ENCODE measurements at regions not wholly inside any gene's neighbourhood (a gene's known extent, or its start where the extent isn't known, plus 50 kb on each side); places are given as distances from the start of the nearest gene placed in this dataset.

DNA sequence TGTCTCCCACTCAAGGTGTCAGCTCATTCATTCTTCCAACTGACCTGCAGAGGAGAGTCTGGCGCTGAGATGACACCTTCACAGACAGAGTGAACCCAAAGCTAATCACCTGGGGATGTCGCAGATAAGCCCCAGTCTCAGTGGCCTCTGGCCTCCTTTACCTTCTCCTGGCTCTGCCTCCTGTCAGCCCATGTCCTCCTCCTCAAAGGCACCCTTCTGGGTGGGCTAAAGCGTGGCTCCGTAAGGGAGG lies 194.1 kb downstream of the MIB1 start:
- H3K9me3 Mint-ChIP-seq, result no peaks in the 10 kb centered on the region
- H3K9me3 ChIP-seq (ENCODE audit: control insufficient read depth, low read length), result peaks cover 8% of the 10 kb centered on the region
- H3K27me3 ChIP-seq (ENCODE audit: control insufficient read depth, insufficient read depth, low read length, poor library complexity, severe bottlenecking), result no peaks in the 10 kb centered on the region
- peak overlapping the region; percentile 53 for H3K9ac ChIP-seq (ENCODE audit: extremely low read depth, low read length, poor library complexity, severe bottlenecking)
- H3K27ac Mint-ChIP-seq, result peak overlapping the region; percentile 95
- H3K4me1 ChIP-seq (ENCODE audit: control insufficient read depth, insufficient read depth, low read length), result peaks cover 22% of the 10 kb centered on the region
- H3K4me1 Mint-ChIP-seq, result peaks cover 40% of the 10 kb centered on the region
- TF ChIP-seq, protein P1, sequence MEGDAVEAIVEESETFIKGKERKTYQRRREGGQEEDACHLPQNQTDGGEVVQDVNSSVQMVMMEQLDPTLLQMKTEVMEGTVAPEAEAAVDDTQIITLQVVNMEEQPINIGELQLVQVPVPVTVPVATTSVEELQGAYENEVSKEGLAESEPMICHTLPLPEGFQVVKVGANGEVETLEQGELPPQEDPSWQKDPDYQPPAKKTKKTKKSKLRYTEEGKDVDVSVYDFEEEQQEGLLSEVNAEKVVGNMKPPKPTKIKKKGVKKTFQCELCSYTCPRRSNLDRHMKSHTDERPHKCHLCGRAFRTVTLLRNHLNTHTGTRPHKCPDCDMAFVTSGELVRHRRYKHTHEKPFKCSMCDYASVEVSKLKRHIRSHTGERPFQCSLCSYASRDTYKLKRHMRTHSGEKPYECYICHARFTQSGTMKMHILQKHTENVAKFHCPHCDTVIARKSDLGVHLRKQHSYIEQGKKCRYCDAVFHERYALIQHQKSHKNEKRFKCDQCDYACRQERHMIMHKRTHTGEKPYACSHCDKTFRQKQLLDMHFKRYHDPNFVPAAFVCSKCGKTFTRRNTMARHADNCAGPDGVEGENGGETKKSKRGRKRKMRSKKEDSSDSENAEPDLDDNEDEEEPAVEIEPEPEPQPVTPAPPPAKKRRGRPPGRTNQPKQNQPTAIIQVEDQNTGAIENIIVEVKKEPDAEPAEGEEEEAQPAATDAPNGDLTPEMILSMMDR (conservative IDR thresholded peaks at IDR 0.05), result peak; percentile 56
- H3K36me3 ChIP-seq (ENCODE audit: control insufficient read depth, insufficient read depth, low read length), result no peaks in the 10 kb centered on the region
- H3K27me3 Mint-ChIP-seq (ENCODE audit: insufficient read depth), result peaks cover 7% of the 10 kb centered on the region
- H3K4me3 Mint-ChIP-seq, result no peak overlapping the region
- no peak overlapping the region for H3K27ac ChIP-seq (ENCODE audit: low read depth, low read length)
- no peak overlapping the region for H3K4me3 ChIP-seq (ENCODE audit: low read length)
- no peaks in the 10 kb centered on the region for H3K36me3 Mint-ChIP-seq (ENCODE audit: low read depth)
- 23 to 77% methylated on average over 3 to 4 of the region's 4 CpGs for WGBS, 2 experiments (ENCODE audit: insufficient coverage in 1 of 2, insufficient read length in 1 of 2)
- no peak for DNase-seq

DNA sequence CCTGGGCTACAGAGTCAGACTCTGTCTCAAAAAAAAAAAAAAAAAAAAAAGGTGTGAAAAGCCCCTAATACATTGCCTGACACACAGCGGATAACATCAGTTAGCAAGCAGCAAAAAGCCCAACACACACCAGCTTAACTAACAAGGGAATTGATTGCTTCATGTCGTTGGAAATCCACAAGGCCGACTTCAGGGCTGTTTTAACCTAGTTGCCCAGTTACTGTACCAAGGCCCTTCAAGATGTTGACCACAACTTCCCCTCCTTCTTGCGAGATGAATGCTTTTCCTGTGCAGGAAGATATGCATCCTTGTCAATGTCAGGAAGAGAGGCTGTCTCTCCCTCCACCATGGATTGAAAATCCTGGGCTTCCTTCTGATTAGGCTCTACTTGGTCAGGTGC lies 202.9 kb downstream of the MIB1 start:
- Histone ChIP-seq H3K4me1 (ENCODE audit: control insufficient read depth, insufficient read depth, low read length) (no peaks in the 10 kb centered on the region), H3K27ac (ENCODE audit: low read depth, low read length) (no peak overlapping the region), H3K27me3 (ENCODE audit: control insufficient read depth, insufficient read depth, low read length, poor library complexity, severe bottlenecking) (no peaks in the 10 kb centered on the region), H3K9me3 (ENCODE audit: control insufficient read depth, low read length) (peaks cover 3% of the 10 kb centered on the region), H3K4me3 (ENCODE audit: low read length) (no peak overlapping the region), H3K36me3 (ENCODE audit: control insufficient read depth, insufficient read depth, low read length) (no peaks in the 10 kb centered on the region), H3K9ac (ENCODE audit: extremely low read depth, low read length, poor library complexity, severe bottlenecking) (no peak overlapping the region)
- peaks cover 3% of the 10 kb centered on the region for H3K4me1 Mint-ChIP-seq
- no peak overlapping the region for H3K27ac Mint-ChIP-seq
- H3K27me3 Mint-ChIP-seq (ENCODE audit: insufficient read depth), result peaks cover 5% of the 10 kb centered on the region
- no peak for DNase-seq
- no peak overlapping the region for H3K4me3 Mint-ChIP-seq
- no peaks in the 10 kb centered on the region for H3K9me3 Mint-ChIP-seq
- H3K36me3 Mint-ChIP-seq (ENCODE audit: low read depth), result no peaks in the 10 kb centered on the region
- TF ChIP-seq, protein P1 (conservative IDR thresholded peaks at IDR 0.05), result no peak
- 90 to 98% methylated on average over 2 to 4 of the region's 4 CpGs for WGBS, 2 experiments (ENCODE audit: insufficient coverage in 1 of 2, insufficient read length in 1 of 2)

DNA sequence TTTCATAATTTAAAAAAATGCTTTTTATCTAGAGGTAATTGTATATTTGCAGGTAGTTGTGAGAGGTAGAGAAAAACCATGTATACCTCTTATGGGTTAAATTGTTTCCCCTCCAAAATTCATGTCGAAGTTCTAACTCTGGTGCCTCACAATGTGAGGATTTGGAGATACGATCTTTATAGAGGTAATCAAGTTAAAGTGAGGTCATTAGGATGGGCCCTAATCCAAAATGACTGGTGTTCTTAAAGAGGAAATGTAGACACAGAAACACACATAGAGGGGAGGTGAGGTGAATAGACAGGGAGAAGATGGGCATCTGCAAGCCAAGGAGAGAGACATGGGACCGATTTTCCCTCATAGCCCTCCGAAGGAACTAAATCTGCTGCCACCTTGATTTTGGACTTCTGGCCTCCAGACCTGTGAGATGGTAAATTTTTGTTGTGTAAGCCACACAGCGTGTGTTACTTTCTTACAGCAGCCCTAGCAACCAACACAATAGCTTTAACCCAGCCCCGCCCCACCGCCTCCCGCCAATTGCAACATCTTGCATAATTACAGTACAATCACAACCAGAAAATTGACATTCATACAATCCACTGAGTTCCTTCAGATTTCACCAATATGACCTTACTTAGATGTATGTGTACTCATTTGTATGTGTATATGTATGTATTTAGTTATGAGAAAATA lies 208.9 kb downstream of the MIB1 start:
- DNase-seq, result no peak
- TF ChIP-seq, protein P1 (conservative IDR thresholded peaks at IDR 0.05), result no peak
- peaks cover 9% of the 10 kb centered on the region for H3K9me3 Mint-ChIP-seq
- Histone ChIP-seq H3K27me3 (ENCODE audit: control insufficient read depth, insufficient read depth, low read length, poor library complexity, severe bottlenecking) (no peaks in the 10 kb centered on the region), H3K4me1 (ENCODE audit: control insufficient read depth, insufficient read depth, low read length) (no peaks in the 10 kb centered on the region), H3K36me3 (ENCODE audit: control insufficient read depth, insufficient read depth, low read length) (no peaks in the 10 kb centered on the region), H3K27ac (ENCODE audit: low read depth, low read length) (no peak overlapping the region), H3K4me3 (ENCODE audit: low read length) (no peak overlapping the region), H3K9ac (ENCODE audit: extremely low read depth, low read length, poor library complexity, severe bottlenecking) (no peak overlapping the region), H3K9me3 (ENCODE audit: control insufficient read depth, low read length) (peaks cover 20% of the 10 kb centered on the region)
- H3K27ac Mint-ChIP-seq, result no peak overlapping the region
- peaks cover 5% of the 10 kb centered on the region for H3K4me1 Mint-ChIP-seq
- peaks cover 2% of the 10 kb centered on the region for H3K36me3 Mint-ChIP-seq (ENCODE audit: low read depth)
- peaks cover 6% of the 10 kb centered on the region for H3K27me3 Mint-ChIP-seq (ENCODE audit: insufficient read depth)
- 89 to 95% methylated on average over 3 to 8 of the region's 8 CpGs for WGBS, 2 experiments (ENCODE audit: insufficient coverage in 1 of 2, insufficient read length in 1 of 2)
- H3K4me3 Mint-ChIP-seq, result no peak overlapping the region

Data from endodermal cell (in vitro differentiated cells).